SH-SY5Y (cell line): ENCODE measurements at regions not wholly inside any gene's neighbourhood (a gene's known extent, or its start where the extent isn't known, plus 50 kb on each side); places are given as distances from the start of the nearest gene placed in this dataset.

ENCODE experiments used
- GATA2 ChIP-seq: IDR thresholded peaks from 2 replicates; pipeline ENCODE4 v1.6.1; 2011; ENCODE audit warnings: mild to moderate bottlenecking, low read depth, low read length
- GATA3 ChIP-seq: IDR thresholded peaks from 2 replicates; pipeline ENCODE4 v1.6.1; 2011; ENCODE audit warnings: low read depth, mild to moderate bottlenecking, low read length, moderate library complexity

DNA sequence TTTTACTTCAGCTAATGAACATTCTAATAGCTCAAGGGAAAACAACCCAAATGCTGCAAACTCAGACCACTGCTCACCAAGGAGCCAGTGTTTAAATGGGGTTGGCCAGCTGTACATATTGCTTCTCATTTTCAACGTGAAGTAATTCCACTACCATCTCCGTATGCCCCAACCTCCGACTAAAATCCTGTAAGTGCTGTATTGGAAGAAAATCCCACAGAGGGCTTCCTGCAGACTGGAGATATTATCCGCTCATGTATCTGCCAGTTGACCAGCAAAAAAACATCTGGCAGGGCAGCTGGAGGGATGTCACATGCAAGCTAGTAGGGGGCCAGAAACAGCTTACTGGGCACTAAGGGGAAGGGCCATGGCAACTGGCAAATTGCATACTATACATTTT lies 485.0 kb downstream of the SNAPC1 start:
- TF ChIP-seq GATA3: no peak
- no peak for TF ChIP-seq GATA2
